H9 (cell line): ENCODE measurements at regions not wholly inside any gene's neighbourhood (a gene's known extent, or its start where the extent isn't known, plus 50 kb on each side); places are given as distances from the start of the nearest gene placed in this dataset.

Experiments used
- DNase-seq: peaks from one replicate; pipeline ENCODE4 v3.0.0-alpha.2; 2017
- H2AFZ ChIP-seq: one replicate; pipeline ENCODE4 v1.6.1; 2013; ENCODE audit warnings: mild to moderate bottlenecking, low read length, control low read depth, moderate library complexity
- H2AK5ac ChIP-seq: 2 replicates; pipeline ENCODE4 v1.6.1; 2013; ENCODE audit warnings: low read length, control low read depth, mixed read lengths; ENCODE audit not compliant: insufficient read length
- H2BK120ac ChIP-seq: one replicate; pipeline ENCODE4 v1.6.1; 2013; ENCODE audit warnings: low read depth, mild to moderate bottlenecking, low read length, control low read depth, inconsistent platforms; ENCODE audit not compliant: poor library complexity, severe bottlenecking
- H2BK12ac ChIP-seq: 2 replicates; pipeline ENCODE4 v1.6.1; 2013; ENCODE audit warnings: low read length, control low read depth, mixed read lengths, low read depth; ENCODE audit not compliant: insufficient read length
- H2BK15ac ChIP-seq: 2 replicates; pipeline ENCODE4 v1.6.1; 2013; ENCODE audit warnings: low read depth, low read length, control low read depth
- H2BK20ac ChIP-seq: one replicate; pipeline ENCODE4 v1.6.1; 2013; ENCODE audit warnings: low read depth, mild to moderate bottlenecking, low read length, control low read depth, inconsistent platforms; ENCODE audit not compliant: poor library complexity, severe bottlenecking
- H2BK5ac ChIP-seq: 2 replicates; pipeline ENCODE4 v1.6.1; 2013; ENCODE audit warnings: low read length, control low read depth, mixed read lengths; ENCODE audit not compliant: insufficient read length
- H3K14ac ChIP-seq: 2 replicates; pipeline ENCODE4 v1.6.1; 2013; ENCODE audit warnings: low read length, control low read depth; ENCODE audit not compliant: insufficient read depth
- H3K18ac ChIP-seq: 2 replicates; pipeline ENCODE4 v1.6.1; 2013; ENCODE audit warnings: low read depth, mild to moderate bottlenecking, mixed read lengths, low read length, control low read depth; ENCODE audit not compliant: insufficient read length
- H3K23ac ChIP-seq: 2 replicates; pipeline ENCODE4 v1.6.1; 2013; ENCODE audit warnings: low read length, control low read depth, mixed read lengths, low read depth; ENCODE audit not compliant: insufficient read length
- H3K23me2 ChIP-seq: 2 replicates; pipeline ENCODE4 v1.6.1; 2013; ENCODE audit warnings: low read depth, mild to moderate bottlenecking, mixed read lengths, low read length, control low read depth; ENCODE audit not compliant: insufficient read length, poor library complexity, severe bottlenecking
- H3K27ac ChIP-seq: 2 replicates; pipeline ENCODE4 v1.5.1; 2013; ENCODE audit warnings: low read length, control low read depth, mixed read lengths, low read depth; ENCODE audit not compliant: insufficient read length
- H3K27me3 ChIP-seq: 2 replicates; pipeline ENCODE4 v1.6.1; 2013; ENCODE audit warnings: low read length, control low read depth, inconsistent platforms; ENCODE audit not compliant: insufficient read depth
- H3K4ac ChIP-seq: 2 replicates; pipeline ENCODE4 v1.6.1; 2013; ENCODE audit warnings: low read depth, mild to moderate bottlenecking, control low read depth, inconsistent platforms, low read length, moderate library complexity
- H3K4me1 ChIP-seq: 2 replicates; pipeline ENCODE4 v1.6.1; 2013; ENCODE audit warnings: low read length, control low read depth, inconsistent platforms; ENCODE audit not compliant: insufficient read depth
- H3K4me2 ChIP-seq: 2 replicates; pipeline ENCODE4 v1.6.1; 2013; ENCODE audit warnings: low read length, control low read depth, mixed read lengths; ENCODE audit not compliant: insufficient read length, insufficient read depth
- H3K56ac ChIP-seq: 2 replicates; pipeline ENCODE4 v1.6.1; 2013; ENCODE audit warnings: low read depth, mild to moderate bottlenecking, mixed read lengths, low read length, control low read depth; ENCODE audit not compliant: insufficient read length
- H3K79me1 ChIP-seq: 2 replicates; pipeline ENCODE4 v1.6.1; 2013; ENCODE audit warnings: low read depth, mild to moderate bottlenecking, moderate library complexity, low read length, control low read depth, inconsistent platforms; ENCODE audit not compliant: insufficient read depth, poor library complexity, severe bottlenecking
- H3K79me2 ChIP-seq: 2 replicates; pipeline ENCODE4 v1.6.1; 2013; ENCODE audit warnings: low read length, control low read depth, inconsistent platforms; ENCODE audit not compliant: insufficient read depth
- H3K9ac ChIP-seq: 2 replicates; pipeline ENCODE4 v1.6.1; 2013; ENCODE audit warnings: low read length, control low read depth, mixed read lengths; ENCODE audit not compliant: insufficient read length; ENCODE audit errors: extremely low read depth
- H3K9me3 ChIP-seq: one replicate; pipeline ENCODE4 v1.6.1; 2013; ENCODE audit warnings: low read depth, low read length, inconsistent platforms; ENCODE audit not compliant: control insufficient read depth
- H3T11ph ChIP-seq: one replicate; pipeline ENCODE4 v1.6.1; 2013; ENCODE audit warnings: mild to moderate bottlenecking, low read length, control low read depth, inconsistent platforms
- H4K20me1 ChIP-seq: one replicate; pipeline ENCODE4 v1.6.1; 2013; ENCODE audit not compliant: control insufficient read depth, insufficient read length, insufficient read depth
- H4K5ac ChIP-seq: 2 replicates; pipeline ENCODE4 v1.6.1; 2013; ENCODE audit warnings: low read depth, mild to moderate bottlenecking, mixed read lengths, low read length, control low read depth; ENCODE audit not compliant: insufficient read length
- H4K8ac ChIP-seq: replicated peaks from 2 replicates; pipeline ENCODE4 v1.6.1; 2013; ENCODE audit warnings: low read length, control low read depth, mixed read lengths, low read depth; ENCODE audit not compliant: insufficient read length
- H4K91ac ChIP-seq: 2 replicates; pipeline ENCODE4 v1.6.1; 2013; ENCODE audit warnings: low read depth, mild to moderate bottlenecking, moderate library complexity, mixed read lengths, low read length, control low read depth; ENCODE audit not compliant: insufficient read length
- H3K27ac Mint-ChIP-seq, 3 experiments: 2 replicates in 2 of 3; 3 replicates in 1 of 3; pipeline ENCODE4 v1.8.0; 2020 to 2021; ENCODE audit warnings: mixed read lengths in 3 of 3, mild to moderate bottlenecking in 1 of 3, moderate library complexity in 1 of 3
- H3K27me3 Mint-ChIP-seq: 2 replicates; pipeline ENCODE4 v1.8.0; 2021; ENCODE audit warnings: low read depth, mild to moderate bottlenecking, moderate library complexity, mixed read lengths
- H3K36me3 Mint-ChIP-seq, 3 experiments: 2 replicates in 2 of 3; 3 replicates in 1 of 3; pipeline ENCODE4 v1.8.0; 2020 to 2021; ENCODE audit warnings: low read depth in 3 of 3, mixed read lengths in 3 of 3; ENCODE audit not compliant: insufficient read depth in 1 of 3
- H3K4me1 Mint-ChIP-seq, 2 experiments: 2 replicates each; pipeline ENCODE4 v1.8.0; 2020; ENCODE audit warnings: mixed read lengths in 2 of 2
- H3K4me3 Mint-ChIP-seq, 2 experiments: 2 replicates in 1 of 2; 3 replicates in 1 of 2; pipeline ENCODE4 v1.8.0; 2020 to 2021; ENCODE audit warnings: mild to moderate bottlenecking in 2 of 2, mixed read lengths in 2 of 2, moderate library complexity in 1 of 2
- H3K9me3 Mint-ChIP-seq, 2 experiments: 2 replicates in 1 of 2; 3 replicates in 1 of 2; pipeline ENCODE4 v1.8.0; 2020; ENCODE audit warnings: mild to moderate bottlenecking in 2 of 2, mixed read lengths in 2 of 2, moderate library complexity in 1 of 2
- CTCF ChIP-seq: fragments of 200-600 bp; sonication (generic); conservative IDR thresholded peaks from 3 replicates; pipeline ENCODE4 v1.8.0; 2021; ENCODE audit warnings: antibody characterized with exemption, mild to moderate bottlenecking
- WGBS: extraction: QIAGEN DNeasy Blood & Tissue Kit; methylation state at CpG from one replicate; pipeline ENCODE4 v1.1.7; 2013; ENCODE audit warnings: missing lambda C conversion rate, low lambda C conversion rate, mixed read lengths; ENCODE audit not compliant: insufficient read length; ENCODE audit errors: extremely low coverage; 5-methylcytosine and 5-hydroxymethylcytosine counted together

- no peak overlapping the region for H2BK120ac ChIP-seq
- DNase-seq = no peak
- WGBS = no CpG with 5 or more reads among the region's 3 CpGs
- no peak overlapping the region for H3K14ac ChIP-seq
- no peak overlapping the region for H3K9ac ChIP-seq
- no peaks in the 10 kb centered on the region for H3K9me3 Mint-ChIP-seq
- H3K27me3 ChIP-seq = no peaks in the 10 kb centered on the region
- no peaks in the 10 kb centered on the region for H3K79me1 ChIP-seq
- peak overlapping the region; percentile 12 for H4K8ac ChIP-seq
- no peak overlapping the region for H2BK12ac ChIP-seq
- no peak overlapping the region for H3K4me3 Mint-ChIP-seq
- H3K27ac ChIP-seq = no peak overlapping the region
- H3K4me2 ChIP-seq = no peak overlapping the region
- no peak overlapping the region for H2BK20ac ChIP-seq
- no peak overlapping the region for H2AK5ac ChIP-seq
- no peak overlapping the region for H3K18ac ChIP-seq
- H3K23me2 ChIP-seq = no peaks in the 10 kb centered on the region
- no peaks in the 10 kb centered on the region for H3K4me1 ChIP-seq
- H3K9me3 ChIP-seq = no peaks in the 10 kb centered on the region
- H3K36me3 Mint-ChIP-seq = no peaks in the 10 kb centered on the region
- H3K27me3 Mint-ChIP-seq = peaks cover 4% of the 10 kb centered on the region; the same call in 1 of the 2 replicates
- no peak overlapping the region for H3K27ac Mint-ChIP-seq
- no peak overlapping the region for H2AFZ ChIP-seq
- no peak overlapping the region for H3T11ph ChIP-seq
- no peak overlapping the region for H2BK5ac ChIP-seq
- no peak overlapping the region for H3K56ac ChIP-seq
- H4K5ac ChIP-seq = no peak overlapping the region
- H2BK15ac ChIP-seq = no peak overlapping the region
- H4K91ac ChIP-seq = no peak overlapping the region
- H3K4me1 Mint-ChIP-seq = no peaks in the 10 kb centered on the region
- H3K79me2 ChIP-seq = no peaks in the 10 kb centered on the region
- TF ChIP-seq CTCF = no peak
- peaks cover 3% of the 10 kb centered on the region for H4K20me1 ChIP-seq
- no peak overlapping the region for H3K23ac ChIP-seq
- no peak overlapping the region for H3K4ac ChIP-seq
Measured at GRCh38 chr1:36613721-36614120, 131.0 kb upstream of the CSF3R start.
